ENCODE measurements at regions not wholly inside any gene's neighbourhood (a gene's known extent, or its start where the extent isn't known, plus 50 kb on each side); places are given as distances from the start of the nearest gene placed in this dataset.
A peak's percentile ranks its signal among the peaks of the same experiment; 100 is the strongest.

GRCh38 chr20:60244373-60245146 is 286.3 kb downstream of the CDH26 start:
- DNase-seq (ENCODE audit: low spot score): no peak

- DNase-seq (ENCODE audit: low spot score): no peak
Observed at GRCh38 chr20:60246751-60247150, 288.5 kb downstream of the CDH26 start.

- DNase-seq (ENCODE audit: low spot score): peak; percentile 86
Observed at GRCh38 chr20:60249436-60249835, 291.2 kb downstream of the CDH26 start.

- DNase-seq (ENCODE audit: low spot score): no peak
Observed at GRCh38 chr20:60250251-60250650, 292.0 kb downstream of the CDH26 start.

GRCh38 chr20:60252866-60253265 is 294.6 kb downstream of the CDH26 start:
- no peak for DNase-seq (ENCODE audit: low spot score)

- no peak for DNase-seq (ENCODE audit: low spot score)
Observed at GRCh38 chr20:60253471-60253870, 295.2 kb downstream of the CDH26 start.

- DNase-seq (ENCODE audit: low spot score): peak; percentile 53
Observed at GRCh38 chr20:60254901-60255411, 296.7 kb downstream of the CDH26 start.

- no peak for DNase-seq (ENCODE audit: low spot score)
Observed at GRCh38 chr20:60255415-60255814, 297.2 kb downstream of the CDH26 start.

GRCh38 chr20:60255866-60256265 is 297.6 kb downstream of the CDH26 start:
- no peak for DNase-seq (ENCODE audit: low spot score)

GRCh38 chr20:60256811-60257210 is 298.6 kb downstream of the CDH26 start:
- no peak for DNase-seq (ENCODE audit: low spot score)

- DNase-seq (ENCODE audit: low spot score): no peak
Observed at GRCh38 chr20:60257671-60258070, 299.4 kb downstream of the CDH26 start.

- DNase-seq (ENCODE audit: low spot score): no peak
Observed at GRCh38 chr20:60258255-60258863, 300.1 kb downstream of the CDH26 start.

GRCh38 chr20:60261333-60261732 is 303.1 kb downstream of the CDH26 start:
- DNase-seq (ENCODE audit: low spot score): no peak

GRCh38 chr20:60262967-60263603 is 304.9 kb downstream of the CDH26 start:
- DNase-seq (ENCODE audit: low spot score): no peak

- no peak for DNase-seq (ENCODE audit: low spot score)
Observed at GRCh38 chr20:60263725-60264709, 305.8 kb downstream of the CDH26 start.

- DNase-seq (ENCODE audit: low spot score): no peak
Observed at GRCh38 chr20:60266177-60266823, 308.1 kb downstream of the CDH26 start.

GRCh38 chr20:60268491-60268890 is 310.3 kb downstream of the CDH26 start:
- DNase-seq (ENCODE audit: low spot score): no peak

GRCh38 chr20:60269573-60270162 is 311.4 kb downstream of the CDH26 start:
- DNase-seq (ENCODE audit: low spot score): no peak

- DNase-seq (ENCODE audit: low spot score): no peak
Observed at GRCh38 chr20:60270341-60270740, 312.1 kb downstream of the CDH26 start.

- DNase-seq (ENCODE audit: low spot score): no peak
Observed at GRCh38 chr20:60271597-60271996, 313.4 kb downstream of the CDH26 start.

GRCh38 chr20:60272790-60273189 is 314.6 kb downstream of the CDH26 start:
- DNase-seq (ENCODE audit: low spot score): no peak
